DND-41 (cell line): ENCODE measurements at regions not wholly inside any gene's neighbourhood (a gene's known extent, or its start where the extent isn't known, plus 50 kb on each side); places are given as distances from the start of the nearest gene placed in this dataset.

Source experiments
- EZH2 ChIP-seq: IDR thresholded peaks from 3 replicates; pipeline ENCODE4 v1.6.1; 2012; ENCODE audit warnings: borderline replicate concordance, low read depth, mild to moderate bottlenecking, moderate library complexity, low read length, inconsistent platforms; ENCODE audit not compliant: severe bottlenecking
- TF ChIP-seq, protein P1 (sequence below): IDR thresholded peaks from 2 replicates; pipeline ENCODE4 v1.5.1; 2012; ENCODE audit warnings: borderline replicate concordance, low read length, moderate library complexity, mild to moderate bottlenecking; ENCODE audit not compliant: poor library complexity, severe bottlenecking; ENCODE audit errors: extremely low read depth

DNA sequence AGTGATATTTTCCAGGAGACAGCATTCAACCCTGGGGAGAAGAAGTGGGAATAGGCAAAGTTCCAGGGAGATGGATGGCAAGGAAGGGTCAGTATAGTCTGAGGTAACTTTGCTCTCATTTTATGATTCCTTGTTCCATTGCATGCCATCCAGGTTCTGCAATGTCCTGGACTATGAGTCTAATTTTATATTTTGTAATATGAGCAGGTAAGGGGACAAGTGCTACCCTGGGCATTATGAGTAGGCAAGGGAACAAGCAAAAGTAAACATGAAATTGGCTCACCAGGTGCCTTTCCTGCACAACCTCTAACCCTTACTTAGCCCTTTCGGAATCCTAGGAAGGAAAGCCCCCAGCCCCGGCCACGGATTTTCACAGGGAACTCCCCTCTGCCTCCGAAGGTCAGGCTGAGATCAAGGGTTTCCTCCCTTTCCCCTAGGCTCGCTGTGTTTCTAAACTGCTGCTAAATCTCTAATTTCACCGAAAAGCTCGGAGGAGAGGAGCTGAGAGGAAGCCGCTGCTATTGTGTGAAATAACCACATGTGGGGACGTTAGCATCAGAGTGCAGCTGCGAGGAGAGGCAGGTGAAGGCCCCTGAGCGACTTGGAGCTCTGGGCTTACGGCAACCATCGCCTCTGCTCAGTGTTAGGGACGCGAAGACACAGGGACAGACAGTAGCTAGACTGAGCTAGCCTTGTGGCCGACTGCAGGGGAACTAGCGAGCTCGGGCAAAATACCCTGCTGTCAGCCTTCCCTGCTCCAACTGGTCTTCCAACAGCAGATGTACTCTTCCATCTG, 194.7 kb downstream of the KDM5D start:
- TF ChIP-seq, protein P1, sequence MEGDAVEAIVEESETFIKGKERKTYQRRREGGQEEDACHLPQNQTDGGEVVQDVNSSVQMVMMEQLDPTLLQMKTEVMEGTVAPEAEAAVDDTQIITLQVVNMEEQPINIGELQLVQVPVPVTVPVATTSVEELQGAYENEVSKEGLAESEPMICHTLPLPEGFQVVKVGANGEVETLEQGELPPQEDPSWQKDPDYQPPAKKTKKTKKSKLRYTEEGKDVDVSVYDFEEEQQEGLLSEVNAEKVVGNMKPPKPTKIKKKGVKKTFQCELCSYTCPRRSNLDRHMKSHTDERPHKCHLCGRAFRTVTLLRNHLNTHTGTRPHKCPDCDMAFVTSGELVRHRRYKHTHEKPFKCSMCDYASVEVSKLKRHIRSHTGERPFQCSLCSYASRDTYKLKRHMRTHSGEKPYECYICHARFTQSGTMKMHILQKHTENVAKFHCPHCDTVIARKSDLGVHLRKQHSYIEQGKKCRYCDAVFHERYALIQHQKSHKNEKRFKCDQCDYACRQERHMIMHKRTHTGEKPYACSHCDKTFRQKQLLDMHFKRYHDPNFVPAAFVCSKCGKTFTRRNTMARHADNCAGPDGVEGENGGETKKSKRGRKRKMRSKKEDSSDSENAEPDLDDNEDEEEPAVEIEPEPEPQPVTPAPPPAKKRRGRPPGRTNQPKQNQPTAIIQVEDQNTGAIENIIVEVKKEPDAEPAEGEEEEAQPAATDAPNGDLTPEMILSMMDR = peak; percentile 18
- TF ChIP-seq EZH2 = no peak
